A673 (cell line): ENCODE measurements at regions not wholly inside any gene's neighbourhood (a gene's known extent, or its start where the extent isn't known, plus 50 kb on each side); places are given as distances from the start of the nearest gene placed in this dataset.

Experiments used
- BruUV-seq: library from RNA; stranded (reverse); fragments of 400-500 nt; replicated peaks from 2 replicates; lab custom pipeline; 2021; lab: Mats Ljungman, UMichigan
- CTCF ChIA-PET: fragments of 300-600 bp; sonication (Branson Sonifier 250); formaldehyde crosslinking; loops from one replicate; lab custom pipeline; 2022; ENCODE audit warnings: antibody characterized with exemption; lab: Charles Lee
- POLR2A ChIA-PET: fragments of 300-600 bp; sonication (Branson Sonifier 250); formaldehyde crosslinking; loops from one replicate; lab custom pipeline; 2022; ENCODE audit warnings: antibody characterized with exemption; ENCODE audit not compliant: low non-redundant PET; lab: Charles Lee
- DNase-seq: peaks from one replicate; pipeline ENCODE4 v3.0.0-alpha.2; 2015; ENCODE audit warnings: low spot score
- H3K27ac ChIP-seq: fragments of 200-600 bp; sonication (generic); 2 replicates; pipeline ENCODE4 v1.5.1; 2016; ENCODE audit warnings: mixed run types, low read depth, mild to moderate bottlenecking, mixed read lengths, antibody characterized with exemption, low read length; ENCODE audit not compliant: poor library complexity, severe bottlenecking
- H3K27me3 ChIP-seq: fragments of 200-600 bp; sonication (generic); replicated peaks from 2 replicates; pipeline ENCODE4 v1.6.1; 2017; ENCODE audit warnings: mixed run types, low read depth, mild to moderate bottlenecking, mixed read lengths, antibody characterized with exemption, low read length; ENCODE audit not compliant: insufficient read depth, poor library complexity
- H3K36me3 ChIP-seq: fragments of 200-600 bp; sonication (generic); 2 replicates; pipeline ENCODE4 v1.6.1; 2016; ENCODE audit warnings: mixed run types, mild to moderate bottlenecking, mixed read lengths, antibody characterized with exemption, low read length; ENCODE audit not compliant: insufficient read depth, poor library complexity, severe bottlenecking
- H3K4me1 ChIP-seq: fragments of 200-600 bp; sonication (generic); 2 replicates; pipeline ENCODE4 v1.6.1; 2017; ENCODE audit warnings: mixed run types, mild to moderate bottlenecking, mixed read lengths, antibody characterized with exemption, low read length; ENCODE audit not compliant: insufficient read depth, poor library complexity, severe bottlenecking
- H3K4me3 ChIP-seq: fragments of 200-600 bp; sonication (generic); 2 replicates; pipeline ENCODE4 v1.5.1; 2016; ENCODE audit warnings: low read depth, mixed run types, mild to moderate bottlenecking, mixed read lengths, low read length; ENCODE audit not compliant: poor library complexity, severe bottlenecking
- H3K9me3 ChIP-seq: fragments of 200-600 bp; sonication (generic); 2 replicates; pipeline ENCODE4 v1.6.1; 2016; ENCODE audit warnings: mixed run types, low read depth, mild to moderate bottlenecking, mixed read lengths, antibody characterized with exemption, low read length; ENCODE audit not compliant: poor library complexity, severe bottlenecking
- CTCF ChIP-seq: fragments of 300-800, 200-600 bp; sonication (generic); conservative IDR thresholded peaks from 2 replicates; pipeline ENCODE4 v1.5.1; 2017; ENCODE audit warnings: low read depth, mild to moderate bottlenecking, antibody characterized with exemption, low read length, moderate library complexity, mixed read lengths
- EZH2 ChIP-seq: fragments of 200-600 bp; sonication (generic); IDR thresholded peaks from 2 replicates; pipeline ENCODE4 v1.6.1; 2017; ENCODE audit warnings: borderline replicate concordance, low read depth, mild to moderate bottlenecking, mixed read lengths, antibody characterized with exemption, low read length; ENCODE audit not compliant: poor library complexity, severe bottlenecking
- intact Hi-C: fragments of 100-400 bp; cut with micrococcal nuclease; formaldehyde crosslinking; loops from one replicate; pipeline ENCODE4 v1.10.0; 2022; ENCODE audit not compliant: unreplicated experiment

DNA sequence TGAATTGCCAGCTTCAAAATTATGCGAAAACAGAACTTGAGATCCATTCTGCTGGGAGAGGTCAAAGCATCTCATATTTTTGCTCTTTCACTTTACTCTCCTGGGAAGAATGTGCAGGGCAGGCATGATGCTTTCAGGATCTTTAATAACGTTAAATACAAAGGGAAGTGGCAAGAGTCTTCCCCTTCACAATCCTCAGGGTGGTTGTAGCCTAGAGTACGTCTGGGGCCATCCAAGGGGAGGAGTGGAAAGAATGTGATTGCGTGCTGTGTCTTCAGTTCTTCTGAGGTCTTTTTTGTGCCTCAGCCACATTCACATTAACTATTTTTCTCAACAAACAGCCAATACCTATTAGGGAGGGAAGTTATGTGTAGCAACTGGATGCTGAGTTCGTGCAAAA is 207.3 kb downstream of the HGF start:
- BruUV-seq = no TSS peak
- Histone ChIP-seq H3K9me3 (no peaks in the 10 kb centered on the region), H3K4me1 (no peaks in the 10 kb centered on the region), H3K27ac (no peak overlapping the region), H3K4me3 (no peak overlapping the region), H3K36me3 (no peaks in the 10 kb centered on the region), H3K27me3 (no peaks in the 10 kb centered on the region)
- intact Hi-C loops = no loop called here
- DNase-seq = no peak
- CTCF ChIA-PET = no interaction called here
- TF ChIP-seq EZH2 (no peak), CTCF (no peak)
- POLR2A ChIA-PET = no interaction called here

DNA sequence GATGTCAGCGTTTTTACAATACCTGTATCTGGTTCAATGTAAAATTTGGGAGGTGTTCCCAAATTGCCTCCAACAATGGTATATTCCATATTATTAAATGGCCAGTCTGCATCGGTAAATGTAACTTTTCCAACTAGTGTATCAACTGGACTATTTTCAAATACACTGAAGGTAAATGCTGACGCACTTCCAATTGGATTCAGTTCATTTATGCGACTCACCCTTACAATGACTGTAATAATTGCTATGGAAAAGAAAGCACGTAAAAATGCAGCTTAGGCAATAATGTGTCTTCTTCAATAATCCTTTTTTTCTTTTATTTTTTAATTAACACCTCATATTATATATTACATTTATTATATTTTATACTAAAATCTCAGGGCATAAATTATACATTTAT is 209.1 kb downstream of the HGF start:
- H3K9me3 ChIP-seq = no peaks in the 10 kb centered on the region
- H3K4me1 ChIP-seq = no peaks in the 10 kb centered on the region
- no peak for DNase-seq
- POLR2A ChIA-PET = no interaction called here
- H3K27ac ChIP-seq = no peak overlapping the region
- no peaks in the 10 kb centered on the region for H3K27me3 ChIP-seq
- intact Hi-C loops = no loop called here
- CTCF ChIA-PET = no interaction called here
- TF ChIP-seq EZH2 (no peak), CTCF (no peak)
- no peak overlapping the region for H3K4me3 ChIP-seq
- no peaks in the 10 kb centered on the region for H3K36me3 ChIP-seq
- no TSS peak for BruUV-seq

- no peak for DNase-seq
- no peaks in the 10 kb centered on the region for H3K36me3 ChIP-seq
- H3K27ac ChIP-seq = no peak overlapping the region
- no peaks in the 10 kb centered on the region for H3K4me1 ChIP-seq
- no peaks in the 10 kb centered on the region for H3K27me3 ChIP-seq
- TF ChIP-seq CTCF (no peak), EZH2 (no peak)
- BruUV-seq = no TSS peak
- intact Hi-C loops = no loop called here
- H3K4me3 ChIP-seq = no peak overlapping the region
- peaks cover 4% of the 10 kb centered on the region for H3K9me3 ChIP-seq
- CTCF ChIA-PET = no interaction called here
- POLR2A ChIA-PET = no interaction called here
These were observed 220.3 kb downstream of the HGF start for GRCh38 chr7:81549484-81550016.
